CD4-positive, alpha-beta T cell treated with Interleukin-21 for 1 hour (primary cell): ENCODE measurements at regions not wholly inside any gene's neighbourhood (a gene's known extent, or its start where the extent isn't known, plus 50 kb on each side); places are given as distances from the start of the nearest gene placed in this dataset.

Experiments used
- DNase-seq: peaks from one replicate; pipeline ENCODE4 v3.0.0-alpha.2; 2020

GRCh38 chr2:235141411-235142128, 189.8 kb downstream of the SH3BP4 start:
- DNase-seq = no peak

GRCh38 chr2:235142601-235143000, 190.8 kb downstream of the SH3BP4 start:
- no peak for DNase-seq

GRCh38 chr2:235143789-235144188, 192.0 kb downstream of the SH3BP4 start:
- DNase-seq = no peak

- no peak for DNase-seq
These were observed 192.5 kb downstream of the SH3BP4 start for GRCh38 chr2:235144291-235144690.

- no peak for DNase-seq
These were observed 194.4 kb downstream of the SH3BP4 start for GRCh38 chr2:235146206-235146605.

- DNase-seq = no peak
These were observed 195.2 kb downstream of the SH3BP4 start for GRCh38 chr2:235146871-235147565.

- no peak for DNase-seq
These were observed 196.7 kb downstream of the SH3BP4 start for GRCh38 chr2:235148201-235149170.

GRCh38 chr2:235149240-235149659, 197.4 kb downstream of the SH3BP4 start:
- no peak for DNase-seq

- DNase-seq = no peak
These were observed 197.9 kb downstream of the SH3BP4 start for GRCh38 chr2:235149736-235150135.

GRCh38 chr2:235151152-235151551, 199.3 kb downstream of the SH3BP4 start:
- no peak for DNase-seq

GRCh38 chr2:235155163-235155562, 203.3 kb downstream of the SH3BP4 start:
- no peak for DNase-seq

GRCh38 chr2:235156055-235156454, 204.2 kb downstream of the SH3BP4 start:
- no peak for DNase-seq

- no peak for DNase-seq
These were observed 206.1 kb downstream of the SH3BP4 start for GRCh38 chr2:235157746-235158482.

GRCh38 chr2:235160281-235160810, 208.5 kb downstream of the SH3BP4 start:
- DNase-seq = no peak

GRCh38 chr2:235161565-235161964, 209.7 kb downstream of the SH3BP4 start:
- DNase-seq = no peak

GRCh38 chr2:235162082-235162836, 210.4 kb downstream of the SH3BP4 start:
- no peak for DNase-seq

GRCh38 chr2:235162837-235163197, 211.0 kb downstream of the SH3BP4 start:
- DNase-seq = no peak

GRCh38 chr2:235165136-235165535, 213.3 kb downstream of the SH3BP4 start:
- DNase-seq = no peak

- no peak for DNase-seq
These were observed 213.8 kb downstream of the SH3BP4 start for GRCh38 chr2:235165631-235166030.

GRCh38 chr2:235168174-235168979, 216.6 kb downstream of the SH3BP4 start:
- no peak for DNase-seq

GRCh38 chr2:235170016-235170415, 218.2 kb downstream of the SH3BP4 start:
- no peak for DNase-seq
